Naive thymus-derived CD8-positive, alpha-beta T cell (primary cell): ENCODE measurements at regions not wholly inside any gene's neighbourhood (a gene's known extent, or its start where the extent isn't known, plus 50 kb on each side); places are given as distances from the start of the nearest gene placed in this dataset.
A peak's percentile ranks its signal among the peaks of the same experiment; 100 is the strongest.
"Not testable (repeated sequence)": the region's sequence is repeated elsewhere in the genome, so short reads cannot be mapped to it uniquely, and the experiment has no call there.

Source experiments
- ATAC-seq, 2 donors: fragments of 150-1000 bp; cut with Tn5 transposase in 1 of 2; sonication (Bioruptor Pico), chemical (Tn5 transposase) in 1 of 2; 1 replicate in 1 of 2; 2 replicates in 1 of 2; pipeline ENCODE4 v1.10.0; 2021; ENCODE audit warnings: mild to moderate bottlenecking in 2 of 2, moderate library complexity in 2 of 2
- POLR2A ChIA-PET: fragments of 350-600 bp; sonication (Branson Sonifier 250); formaldehyde crosslinking; loops from one replicate; lab custom pipeline; 2021; ENCODE audit warnings: antibody characterized with exemption; lab: Charles Lee
- DNase-seq, 10 donors: peaks; one replicate each; pipeline versions ENCODE4 v3.0.0 to v3.0.0-alpha.2; 2020 to 2022
- H3K27ac Mint-ChIP-seq, 10 donors: one replicate each; pipeline ENCODE4 v1.8.0; 2020 to 2022; ENCODE audit warnings: mild to moderate bottlenecking in 10 of 10, mixed read lengths in 10 of 10, moderate library complexity in 4 of 10, inconsistent platforms in 1 of 10
- H3K27me3 Mint-ChIP-seq, 5 donors: one replicate each; pipeline ENCODE4 v1.8.0; 2021 to 2022; ENCODE audit warnings: mixed read lengths in 5 of 5
- H3K36me3 Mint-ChIP-seq, 3 donors: one replicate each; pipeline ENCODE4 v1.8.0; 2020 to 2022; ENCODE audit warnings: mixed read lengths in 3 of 3, mild to moderate bottlenecking in 2 of 3, inconsistent platforms in 1 of 3
- H3K4me1 Mint-ChIP-seq, 4 donors: one replicate each; pipeline ENCODE4 v1.8.0; 2021 to 2022; ENCODE audit warnings: mixed read lengths in 4 of 4
- H3K4me3 Mint-ChIP-seq, 10 donors: one replicate each; pipeline ENCODE4 v1.8.0; 2020 to 2022; ENCODE audit warnings: mild to moderate bottlenecking in 10 of 10, mixed read lengths in 10 of 10, moderate library complexity in 6 of 10, inconsistent platforms in 1 of 10
- H3K9me3 Mint-ChIP-seq, 9 donors: one replicate each; pipeline ENCODE4 v1.8.0; 2020 to 2022; ENCODE audit warnings: mixed read lengths in 9 of 9, mild to moderate bottlenecking in 3 of 9, inconsistent platforms in 1 of 9, moderate library complexity in 1 of 9

DNA sequence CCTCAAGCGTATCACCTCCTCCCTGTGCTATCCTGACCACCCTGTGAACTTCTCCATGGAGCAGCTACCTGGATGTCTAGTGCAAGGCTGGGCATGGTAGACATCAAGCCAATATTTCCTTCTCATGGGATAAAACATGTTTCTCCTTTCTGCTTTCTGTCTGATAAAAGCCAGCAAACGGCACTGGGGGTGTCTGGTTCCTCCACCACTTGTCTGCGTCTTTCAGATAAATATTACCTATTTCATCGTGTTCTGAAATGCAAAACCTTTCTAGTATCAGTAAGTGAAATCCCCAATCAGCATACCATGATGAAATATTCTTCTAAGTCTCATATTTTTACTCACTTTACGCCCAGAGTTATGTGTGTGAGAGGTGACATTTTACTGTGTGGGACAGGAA is 340.2 kb downstream of the BCL2L11 start:
- H3K27ac Mint-ChIP-seq, H3K4me3 Mint-ChIP-seq, POLR2A ChIA-PET, ATAC-seq, DNase-seq, H3K9me3 Mint-ChIP-seq, H3K36me3 Mint-ChIP-seq, H3K4me1 Mint-ChIP-seq, H3K27me3 Mint-ChIP-seq: not testable (repeated sequence)

DNA sequence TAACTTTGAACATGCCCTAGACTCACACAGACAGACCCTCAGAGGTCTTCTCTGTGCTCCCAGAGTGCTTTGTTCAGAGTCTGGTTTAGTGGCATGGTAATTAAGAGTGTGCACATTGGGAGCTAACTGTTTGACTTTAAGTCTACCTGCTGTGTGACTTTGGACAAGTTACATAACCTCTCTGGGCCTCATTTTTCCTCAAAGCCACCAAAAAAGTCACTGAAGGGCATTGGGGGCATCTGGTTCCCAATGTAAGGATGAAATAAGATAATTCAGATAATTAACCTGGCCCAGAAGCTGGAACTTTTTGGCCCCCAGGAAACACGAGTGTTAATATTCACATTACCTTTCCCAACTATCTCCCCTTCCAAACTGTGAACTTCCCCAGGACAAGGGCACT is 341.1 kb downstream of the BCL2L11 start:
- H3K36me3 Mint-ChIP-seq, H3K4me1 Mint-ChIP-seq, H3K4me3 Mint-ChIP-seq, ATAC-seq, DNase-seq, POLR2A ChIA-PET, H3K27me3 Mint-ChIP-seq, H3K9me3 Mint-ChIP-seq, H3K27ac Mint-ChIP-seq: not testable (repeated sequence)

DNA sequence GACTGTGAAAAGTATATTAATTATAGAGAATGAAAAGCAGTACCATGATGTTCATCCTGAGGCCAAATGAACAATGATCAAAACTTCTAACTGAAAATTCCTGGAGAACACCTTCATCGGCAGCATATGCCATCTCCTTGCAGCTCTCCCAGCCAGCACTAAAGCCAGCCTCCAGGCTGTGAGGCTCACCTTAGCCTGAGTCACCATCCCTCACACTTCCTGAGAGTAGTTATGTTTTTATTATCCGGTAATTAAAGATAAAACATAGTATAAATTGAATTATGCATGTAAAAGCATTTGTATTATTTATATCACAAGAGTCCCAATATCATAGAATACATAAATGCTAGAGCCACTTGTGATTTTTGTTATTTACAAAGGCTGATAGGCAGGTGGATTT is 341.9 kb downstream of the BCL2L11 start:
- H3K27ac Mint-ChIP-seq, ATAC-seq, H3K9me3 Mint-ChIP-seq, H3K36me3 Mint-ChIP-seq, H3K27me3 Mint-ChIP-seq, DNase-seq, POLR2A ChIA-PET, H3K4me1 Mint-ChIP-seq: not testable (repeated sequence)
- peak overlapping the region in 1 of 10 donors; percentile 18 for H3K4me3 Mint-ChIP-seq

DNA sequence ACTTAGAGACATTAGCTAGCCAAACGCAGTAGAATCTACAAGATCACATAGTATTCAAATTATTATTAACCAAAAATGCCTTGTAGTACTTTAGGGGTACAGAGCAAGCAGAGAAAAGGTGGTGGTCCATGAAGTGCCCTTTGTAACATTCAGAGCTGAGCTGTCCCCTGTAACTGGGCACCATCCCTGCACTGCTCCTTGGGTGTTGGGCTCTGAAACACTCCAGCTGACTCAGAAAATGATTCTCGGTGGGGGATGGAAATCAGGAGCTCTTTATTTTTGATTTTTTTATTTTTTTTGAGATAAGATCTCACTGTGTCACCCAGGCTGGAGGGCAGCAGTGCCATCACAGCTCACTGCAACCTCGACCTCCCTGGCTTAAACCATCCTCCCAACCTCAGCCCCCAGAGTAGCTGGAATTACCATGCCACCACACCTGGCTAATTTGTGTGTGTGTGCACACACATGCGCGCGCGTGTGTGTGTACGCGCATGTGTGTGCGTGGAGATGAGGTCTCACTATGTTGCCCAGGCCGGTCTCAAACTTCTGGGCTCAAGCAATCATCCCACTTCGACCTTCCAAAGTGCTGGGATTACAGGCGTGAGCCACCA is 342.6 kb downstream of the BCL2L11 start:
- peak in 1 of 10 donors; percentile 4 for DNase-seq
- ATAC-seq, H3K27me3 Mint-ChIP-seq, H3K4me1 Mint-ChIP-seq, H3K9me3 Mint-ChIP-seq, H3K36me3 Mint-ChIP-seq, POLR2A ChIA-PET: not testable (repeated sequence)
- Mint-ChIP-seq H3K27ac (peak overlapping the region in 3 of 10 donors; percentile 5 to 24 (median 18)), H3K4me3 (peak overlapping the region in 1 of 10 donors; percentile 31)

DNA sequence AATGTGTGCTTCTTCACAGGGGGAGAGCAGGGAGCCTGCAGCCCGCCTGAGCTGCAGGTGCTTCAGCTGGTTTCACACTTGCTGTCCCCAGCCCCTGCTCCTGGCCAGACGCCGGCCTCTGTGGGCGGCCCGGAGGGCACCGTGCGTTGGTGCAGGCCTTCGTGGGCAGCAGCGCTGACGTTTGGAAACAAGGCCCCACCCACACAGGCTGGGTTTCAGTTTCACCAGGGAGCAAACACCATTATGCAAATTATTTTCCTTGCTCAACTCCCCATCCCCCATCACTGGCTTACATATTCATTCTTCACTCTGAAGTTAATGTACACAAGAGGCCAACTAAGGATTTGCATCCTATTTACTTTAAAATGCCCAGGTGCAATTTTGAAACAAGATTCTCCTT is 343.2 kb downstream of the BCL2L11 start:
- POLR2A ChIA-PET, H3K27ac Mint-ChIP-seq, H3K4me3 Mint-ChIP-seq, H3K9me3 Mint-ChIP-seq, H3K27me3 Mint-ChIP-seq, H3K4me1 Mint-ChIP-seq, H3K36me3 Mint-ChIP-seq: not testable (repeated sequence)
- ATAC-seq (peak; percentile 90 to 91), DNase-seq (peak in 1 of 10 donors; percentile 11)

DNA sequence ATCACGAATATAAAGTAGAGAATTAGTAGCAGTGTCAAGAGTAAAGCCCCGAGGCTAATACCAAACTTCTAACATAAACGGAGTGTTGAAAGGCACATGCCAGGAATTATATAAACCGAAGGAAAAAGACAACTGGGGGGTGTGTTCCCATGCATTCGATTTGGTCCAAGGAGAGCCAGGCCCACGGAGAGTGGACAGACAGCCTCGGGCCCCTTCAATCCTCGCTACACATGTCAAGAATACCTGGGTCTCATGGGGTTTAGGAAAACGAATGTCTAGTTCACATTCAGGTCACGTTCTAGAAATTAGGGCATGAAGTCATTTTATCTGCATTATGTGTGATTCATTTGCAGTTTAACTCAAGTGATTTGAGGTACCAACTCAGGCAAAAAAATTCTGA is 343.7 kb downstream of the BCL2L11 start:
- H3K4me1 Mint-ChIP-seq, H3K27me3 Mint-ChIP-seq, H3K4me3 Mint-ChIP-seq, ATAC-seq, DNase-seq, H3K9me3 Mint-ChIP-seq, POLR2A ChIA-PET, H3K36me3 Mint-ChIP-seq: not testable (repeated sequence)
- peak overlapping the region in 1 of 10 donors; percentile 40 for H3K27ac Mint-ChIP-seq

DNA sequence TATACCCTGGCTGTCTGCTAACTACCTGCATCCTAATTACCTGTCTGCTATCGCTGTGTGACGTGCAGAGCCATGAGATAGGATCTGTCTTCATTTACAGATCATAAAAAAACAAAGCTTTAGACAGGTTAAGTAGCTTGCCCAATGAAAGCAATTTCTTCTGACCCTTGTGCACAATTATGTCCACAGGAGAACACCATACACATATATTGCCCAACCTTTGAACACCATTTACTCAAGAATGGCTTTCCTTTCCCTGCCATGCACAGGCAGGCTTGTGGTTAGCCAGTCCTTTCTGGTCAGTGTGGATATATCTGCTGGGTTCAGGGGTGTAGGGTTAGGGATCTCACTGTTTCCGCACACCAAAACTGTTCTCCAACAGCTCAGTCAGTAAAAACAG is 344.8 kb downstream of the BCL2L11 start:
- H3K4me3 Mint-ChIP-seq, POLR2A ChIA-PET, H3K27me3 Mint-ChIP-seq, H3K9me3 Mint-ChIP-seq, H3K4me1 Mint-ChIP-seq, H3K36me3 Mint-ChIP-seq, ATAC-seq, DNase-seq: not testable (repeated sequence)
- H3K27ac Mint-ChIP-seq = peak overlapping the region in 1 of 10 donors; percentile 15

DNA sequence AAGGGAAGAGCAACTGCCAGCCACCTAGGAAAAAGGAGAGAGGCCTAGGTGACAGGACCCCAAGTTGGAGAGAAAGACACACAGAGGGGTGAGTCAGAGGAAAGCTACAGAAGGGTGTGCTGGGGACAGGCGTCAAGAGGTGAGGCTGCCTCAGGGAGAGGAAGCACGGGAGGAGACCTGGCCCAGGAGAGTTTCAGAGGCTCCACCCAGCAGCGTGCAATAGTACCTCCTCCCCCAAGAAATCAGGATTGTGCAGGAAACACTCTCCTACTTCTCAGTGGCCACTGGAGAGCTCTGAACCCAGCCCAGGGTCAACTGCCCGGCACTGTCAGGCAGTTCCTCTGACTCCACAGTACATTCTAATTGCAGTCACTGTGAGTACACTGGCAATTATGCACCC is 346.0 kb downstream of the BCL2L11 start:
- H3K4me1 Mint-ChIP-seq, POLR2A ChIA-PET, H3K4me3 Mint-ChIP-seq, H3K9me3 Mint-ChIP-seq, H3K36me3 Mint-ChIP-seq, ATAC-seq, H3K27me3 Mint-ChIP-seq, DNase-seq, H3K27ac Mint-ChIP-seq: not testable (repeated sequence)

DNA sequence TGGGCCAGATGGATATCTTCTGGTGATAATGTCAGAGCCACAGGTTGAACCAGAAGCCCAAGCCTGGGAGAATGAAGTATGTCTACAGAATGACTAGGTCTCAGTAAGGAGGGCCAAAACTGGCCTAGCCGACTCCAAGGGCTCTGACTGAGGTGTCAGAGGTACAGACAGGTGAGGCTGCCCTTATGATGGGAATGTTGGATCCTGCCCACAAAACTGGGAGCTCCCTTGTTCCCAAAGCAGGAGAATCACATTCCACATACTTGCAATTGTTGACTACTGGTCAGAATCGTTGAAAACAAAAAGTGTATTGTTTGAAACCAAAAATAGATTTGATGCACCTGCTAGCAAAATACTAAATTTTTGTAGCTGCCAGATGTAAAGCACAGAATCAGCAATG is 350.2 kb downstream of the BCL2L11 start:
- H3K4me3 Mint-ChIP-seq, H3K27me3 Mint-ChIP-seq, DNase-seq, POLR2A ChIA-PET, H3K36me3 Mint-ChIP-seq, H3K9me3 Mint-ChIP-seq, H3K4me1 Mint-ChIP-seq, ATAC-seq, H3K27ac Mint-ChIP-seq: not testable (repeated sequence)

DNA sequence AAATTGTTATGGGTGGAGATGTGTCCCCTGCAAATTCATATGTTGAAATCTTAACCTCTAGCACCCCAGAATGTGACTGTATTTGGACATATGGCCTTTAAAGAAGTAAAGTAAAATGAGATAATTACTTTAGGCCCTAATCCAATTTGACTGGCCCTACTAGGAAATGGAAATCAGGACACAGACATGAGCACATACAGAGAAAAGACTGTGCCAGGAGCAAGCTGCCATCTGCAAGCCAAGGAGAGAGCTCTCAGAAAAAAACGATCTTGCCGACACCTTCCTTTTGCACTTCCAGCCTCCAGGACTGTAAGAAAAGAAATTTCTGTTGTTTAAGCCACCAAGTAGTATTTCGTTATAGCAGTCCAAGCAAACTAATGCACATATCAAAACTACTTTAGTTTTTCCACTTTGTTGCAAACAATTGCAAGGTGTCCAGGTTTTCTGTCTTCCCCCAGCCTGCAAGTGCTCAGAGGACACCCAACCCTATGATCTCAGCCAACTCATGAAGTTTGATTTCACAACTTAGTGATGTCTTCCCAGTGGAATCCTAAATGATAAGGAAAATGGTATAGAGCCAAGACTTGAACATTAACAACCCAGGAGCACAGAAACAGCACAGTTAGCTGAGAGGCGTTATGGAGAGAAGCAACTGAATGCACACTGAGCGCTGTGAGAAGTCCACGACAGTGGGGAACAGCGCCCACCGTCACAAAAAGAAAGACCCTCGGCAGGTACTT is 351.2 kb downstream of the BCL2L11 start:
- DNase-seq, POLR2A ChIA-PET, H3K4me1 Mint-ChIP-seq, H3K27ac Mint-ChIP-seq, H3K36me3 Mint-ChIP-seq, H3K4me3 Mint-ChIP-seq, ATAC-seq, H3K27me3 Mint-ChIP-seq, H3K9me3 Mint-ChIP-seq: not testable (repeated sequence)

DNA sequence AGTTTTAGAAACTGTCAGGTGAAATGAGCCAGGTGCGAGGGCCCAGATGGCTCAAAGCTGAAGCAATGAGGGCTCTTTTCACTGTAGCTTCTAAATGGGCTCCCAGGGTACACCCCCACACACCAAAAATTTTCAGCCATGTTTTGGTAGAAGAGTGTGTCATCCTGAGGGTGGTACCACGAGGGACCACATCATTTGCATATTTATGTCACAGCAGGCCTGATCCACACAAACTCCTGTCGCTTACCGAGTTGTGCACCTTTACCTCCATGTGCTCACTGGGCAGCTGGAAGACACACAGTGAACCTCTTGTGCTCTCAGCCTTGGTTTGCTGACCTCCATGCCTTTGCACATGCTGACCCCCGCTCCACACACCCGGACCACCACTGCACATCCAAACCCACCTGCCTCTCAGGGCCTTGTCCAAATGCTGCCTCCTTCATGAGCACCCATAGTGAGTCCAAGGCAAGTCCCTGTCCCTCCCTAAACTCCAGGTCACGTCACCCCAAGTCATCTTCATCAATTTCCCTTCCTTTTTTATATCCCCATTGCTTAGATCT is 352.2 kb downstream of the BCL2L11 start:
- H3K4me3 Mint-ChIP-seq, H3K9me3 Mint-ChIP-seq, H3K27ac Mint-ChIP-seq, ATAC-seq, H3K36me3 Mint-ChIP-seq, H3K4me1 Mint-ChIP-seq, DNase-seq, POLR2A ChIA-PET, H3K27me3 Mint-ChIP-seq: not testable (repeated sequence)

DNA sequence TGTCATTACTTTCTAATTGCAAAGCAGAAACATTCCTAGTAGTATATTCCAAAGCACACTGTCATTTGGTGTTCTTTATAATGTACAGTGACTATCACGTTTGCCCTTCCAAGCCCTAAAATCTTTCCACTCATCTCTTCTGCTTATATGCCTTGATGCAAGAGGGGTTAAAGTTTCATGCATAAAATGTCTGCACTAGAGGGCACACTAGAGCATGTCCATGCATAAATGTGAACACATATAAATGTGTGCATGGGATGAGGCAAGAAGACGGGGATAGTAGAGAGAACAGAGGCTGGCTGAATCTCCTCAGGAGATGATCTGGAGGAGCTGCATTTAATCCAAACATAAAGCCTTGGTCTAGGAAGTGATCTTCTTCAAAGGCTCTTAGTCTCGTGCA is 352.8 kb downstream of the BCL2L11 start:
- ATAC-seq, POLR2A ChIA-PET, H3K4me3 Mint-ChIP-seq, DNase-seq, H3K27ac Mint-ChIP-seq, H3K27me3 Mint-ChIP-seq, H3K36me3 Mint-ChIP-seq, H3K9me3 Mint-ChIP-seq, H3K4me1 Mint-ChIP-seq: not testable (repeated sequence)

DNA sequence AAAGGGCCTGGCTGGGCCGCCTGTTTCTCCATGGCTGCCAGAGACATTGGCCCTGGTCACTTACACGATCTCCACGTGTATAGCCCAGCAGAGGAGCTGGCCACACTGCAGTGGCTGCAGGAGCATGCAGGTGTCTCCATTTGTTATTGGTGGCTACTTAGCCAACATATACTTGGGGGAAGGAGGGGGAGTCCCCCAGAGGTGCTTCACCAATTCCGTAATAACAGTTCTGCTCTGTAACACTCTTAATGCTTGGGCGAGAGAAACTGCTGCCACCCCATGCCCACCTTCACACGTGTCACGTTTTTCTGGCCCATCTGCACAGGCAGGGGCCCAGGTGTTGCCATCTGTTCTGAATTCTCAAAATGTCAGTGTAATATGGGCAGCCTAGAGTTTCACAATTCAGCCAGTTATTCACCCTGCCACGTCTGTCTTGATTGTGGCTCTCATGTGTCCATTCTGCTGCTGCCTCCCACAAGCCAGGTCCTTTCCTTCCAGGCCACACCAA is 353.5 kb downstream of the BCL2L11 start:
- ATAC-seq, DNase-seq, H3K36me3 Mint-ChIP-seq, H3K27ac Mint-ChIP-seq, H3K4me1 Mint-ChIP-seq, POLR2A ChIA-PET, H3K4me3 Mint-ChIP-seq, H3K9me3 Mint-ChIP-seq, H3K27me3 Mint-ChIP-seq: not testable (repeated sequence)
